PC-9 (cell line): ENCODE measurements at regions not wholly inside any gene's neighbourhood (a gene's known extent, or its start where the extent isn't known, plus 50 kb on each side); places are given as distances from the start of the nearest gene placed in this dataset.

Experiments used
- CTCF ChIP-seq: fragments of 200-600 bp; sonication (generic); conservative IDR thresholded peaks from 2 replicates; pipeline ENCODE4 v1.6.1; 2017; ENCODE audit warnings: mixed run types, antibody characterized with exemption, mild to moderate bottlenecking, moderate library complexity
- EZH2 ChIP-seq: fragments of 200-600 bp; sonication (generic); IDR thresholded peaks from 2 replicates; pipeline ENCODE4 v1.8.0; 2017; ENCODE audit warnings: antibody characterized with exemption, low read depth

GRCh38 chr2:117614823-117615534 lies 199.5 kb upstream of the DDX18 start:
- TF ChIP-seq EZH2, result no peak
- TF ChIP-seq CTCF, result no peak
